Sigmoid colon (tissue), 4 donors: ENCODE measurements at regions not wholly inside any gene's neighbourhood (a gene's known extent, or its start where the extent isn't known, plus 50 kb on each side); places are given as distances from the start of the nearest gene placed in this dataset.

ENCODE experiments used
- CTCF ChIP-seq, 4 experiments: fragments of 450-650 bp in 3 of 4; fragments of 200-600 bp in 1 of 4; IDR thresholded peaks; one replicate each; pipeline ENCODE4 v1.5.1; 2016 to 2019; ENCODE audit warnings: antibody characterized with exemption in 4 of 4, mild to moderate bottlenecking in 3 of 4, moderate library complexity in 2 of 4
- EP300 ChIP-seq, 4 donors: sonication (generic); formaldehyde crosslinking; IDR thresholded peaks; one replicate each; pipeline ENCODE4 v1.6.1; 2017; ENCODE audit warnings: antibody characterized with exemption in 4 of 4
- POLR2A ChIP-seq, 2 donors: fragments of 450-650 bp; IDR thresholded peaks; one replicate each; pipeline ENCODE4 v1.6.1; 2016; ENCODE audit warnings: antibody characterized with exemption in 2 of 2, mild to moderate bottlenecking in 2 of 2, moderate library complexity in 2 of 2
- POLR2AphosphoS5 ChIP-seq, 4 donors: sonication (generic); formaldehyde crosslinking; IDR thresholded peaks; one replicate each; pipeline ENCODE4 v1.6.1; 2017; ENCODE audit warnings: antibody characterized with exemption in 4 of 4

- TF ChIP-seq CTCF (IDR thresholded peaks at IDR 0.05) (no peak), POLR2A (IDR thresholded peaks at IDR 0.05) (no peak), POLR2AphosphoS5 (IDR thresholded peaks at IDR 0.05) (no peak), EP300 (IDR thresholded peaks at IDR 0.05) (no peak)
These were observed 147.0 kb downstream of the LINC00237 start for GRCh38 chr20:20959031-20959755.
